ENCODE measurements at regions not wholly inside any gene's neighbourhood (a gene's known extent, or its start where the extent isn't known, plus 50 kb on each side); places are given as distances from the start of the nearest gene placed in this dataset.

DNA sequence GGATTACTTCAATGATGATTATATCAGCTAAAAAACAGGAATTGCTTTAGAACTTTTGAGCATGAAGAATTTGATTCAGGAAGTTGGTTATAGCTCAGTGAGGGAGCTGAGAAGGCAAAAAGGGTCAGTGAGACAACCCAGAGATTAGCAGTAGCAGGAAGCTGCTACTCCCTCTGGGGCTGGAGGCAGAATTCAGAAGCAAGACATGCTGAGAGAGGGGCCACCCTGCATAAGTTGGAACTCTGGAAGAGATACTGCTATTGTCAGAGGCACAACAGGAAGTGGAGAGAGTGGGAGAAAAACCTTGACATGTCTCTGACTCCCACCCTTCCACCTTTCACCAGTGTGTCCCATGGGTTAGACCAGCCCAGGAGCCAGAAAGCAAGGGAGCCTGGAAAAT is 488.7 kb downstream of the ADRA2A start:
- TF ChIP-seq, protein P1, sequence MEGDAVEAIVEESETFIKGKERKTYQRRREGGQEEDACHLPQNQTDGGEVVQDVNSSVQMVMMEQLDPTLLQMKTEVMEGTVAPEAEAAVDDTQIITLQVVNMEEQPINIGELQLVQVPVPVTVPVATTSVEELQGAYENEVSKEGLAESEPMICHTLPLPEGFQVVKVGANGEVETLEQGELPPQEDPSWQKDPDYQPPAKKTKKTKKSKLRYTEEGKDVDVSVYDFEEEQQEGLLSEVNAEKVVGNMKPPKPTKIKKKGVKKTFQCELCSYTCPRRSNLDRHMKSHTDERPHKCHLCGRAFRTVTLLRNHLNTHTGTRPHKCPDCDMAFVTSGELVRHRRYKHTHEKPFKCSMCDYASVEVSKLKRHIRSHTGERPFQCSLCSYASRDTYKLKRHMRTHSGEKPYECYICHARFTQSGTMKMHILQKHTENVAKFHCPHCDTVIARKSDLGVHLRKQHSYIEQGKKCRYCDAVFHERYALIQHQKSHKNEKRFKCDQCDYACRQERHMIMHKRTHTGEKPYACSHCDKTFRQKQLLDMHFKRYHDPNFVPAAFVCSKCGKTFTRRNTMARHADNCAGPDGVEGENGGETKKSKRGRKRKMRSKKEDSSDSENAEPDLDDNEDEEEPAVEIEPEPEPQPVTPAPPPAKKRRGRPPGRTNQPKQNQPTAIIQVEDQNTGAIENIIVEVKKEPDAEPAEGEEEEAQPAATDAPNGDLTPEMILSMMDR (conservative IDR thresholded peaks at IDR 0.05; ENCODE audit: low read depth in 2 of 2) = no peak
- TF ChIP-seq, protein P2, sequence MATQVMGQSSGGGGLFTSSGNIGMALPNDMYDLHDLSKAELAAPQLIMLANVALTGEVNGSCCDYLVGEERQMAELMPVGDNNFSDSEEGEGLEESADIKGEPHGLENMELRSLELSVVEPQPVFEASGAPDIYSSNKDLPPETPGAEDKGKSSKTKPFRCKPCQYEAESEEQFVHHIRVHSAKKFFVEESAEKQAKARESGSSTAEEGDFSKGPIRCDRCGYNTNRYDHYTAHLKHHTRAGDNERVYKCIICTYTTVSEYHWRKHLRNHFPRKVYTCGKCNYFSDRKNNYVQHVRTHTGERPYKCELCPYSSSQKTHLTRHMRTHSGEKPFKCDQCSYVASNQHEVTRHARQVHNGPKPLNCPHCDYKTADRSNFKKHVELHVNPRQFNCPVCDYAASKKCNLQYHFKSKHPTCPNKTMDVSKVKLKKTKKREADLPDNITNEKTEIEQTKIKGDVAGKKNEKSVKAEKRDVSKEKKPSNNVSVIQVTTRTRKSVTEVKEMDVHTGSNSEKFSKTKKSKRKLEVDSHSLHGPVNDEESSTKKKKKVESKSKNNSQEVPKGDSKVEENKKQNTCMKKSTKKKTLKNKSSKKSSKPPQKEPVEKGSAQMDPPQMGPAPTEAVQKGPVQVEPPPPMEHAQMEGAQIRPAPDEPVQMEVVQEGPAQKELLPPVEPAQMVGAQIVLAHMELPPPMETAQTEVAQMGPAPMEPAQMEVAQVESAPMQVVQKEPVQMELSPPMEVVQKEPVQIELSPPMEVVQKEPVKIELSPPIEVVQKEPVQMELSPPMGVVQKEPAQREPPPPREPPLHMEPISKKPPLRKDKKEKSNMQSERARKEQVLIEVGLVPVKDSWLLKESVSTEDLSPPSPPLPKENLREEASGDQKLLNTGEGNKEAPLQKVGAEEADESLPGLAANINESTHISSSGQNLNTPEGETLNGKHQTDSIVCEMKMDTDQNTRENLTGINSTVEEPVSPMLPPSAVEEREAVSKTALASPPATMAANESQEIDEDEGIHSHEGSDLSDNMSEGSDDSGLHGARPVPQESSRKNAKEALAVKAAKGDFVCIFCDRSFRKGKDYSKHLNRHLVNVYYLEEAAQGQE (IDR thresholded peaks at IDR 0.05; ENCODE audit: unreplicated experiment) = no peak
- TF ChIP-seq POLR2AphosphoS5 (IDR thresholded peaks at IDR 0.05; ENCODE audit: low read depth) (no peak), EZH2 (IDR thresholded peaks at IDR 0.05; ENCODE audit: low read depth, unreplicated experiment) (no peak), EZH2phosphoT487 (IDR thresholded peaks at IDR 0.05; ENCODE audit: unreplicated experiment) (no peak)
